HG03025 (cell line): ENCODE measurements at regions not wholly inside any gene's neighbourhood (a gene's known extent, or its start where the extent isn't known, plus 50 kb on each side); places are given as distances from the start of the nearest gene placed in this dataset.
"Not testable (repeated sequence)": the region's sequence is repeated elsewhere in the genome, so short reads cannot be mapped to it uniquely, and the experiment has no call there.

Source experiments
- ATAC-seq: cut with Tn5 transposase; IDR thresholded peaks from one replicate; pipeline ENCODE4 v1.9.1; 2021; ENCODE audit warnings: mild to moderate bottlenecking, moderate library complexity; ENCODE audit not compliant: unreplicated experiment, low FRiP score

- ATAC-seq: no peak
Measured at GRCh38 chr2:222013889-222014288, 284.9 kb downstream of the PAX3 start.

- no peak for ATAC-seq
Measured at GRCh38 chr2:222000326-222000725, 298.5 kb downstream of the PAX3 start.

- ATAC-seq: no peak
Measured at GRCh38 chr2:221999717-222000116, 299.1 kb downstream of the PAX3 start.

- no peak for ATAC-seq
Measured at GRCh38 chr2:221999166-221999565, 299.6 kb downstream of the PAX3 start.

GRCh38 chr2:221997683-221998082 lies 301.1 kb downstream of the PAX3 start:
- ATAC-seq: no peak

- no peak for ATAC-seq
Measured at GRCh38 chr2:221997100-221997499, 301.7 kb downstream of the PAX3 start.

- no peak for ATAC-seq
Measured at GRCh38 chr2:221994926-221995325, 303.9 kb downstream of the PAX3 start.

GRCh38 chr2:221984376-221984775 lies 314.4 kb downstream of the PAX3 start:
- not testable (repeated sequence) for ATAC-seq

GRCh38 chr2:221981912-221982470 lies 316.8 kb downstream of the PAX3 start:
- ATAC-seq: no peak

GRCh38 chr2:221975151-221975550 lies 323.6 kb downstream of the PAX3 start:
- ATAC-seq: no peak

GRCh38 chr2:221973902-221974301 lies 324.9 kb downstream of the PAX3 start:
- no peak for ATAC-seq

- ATAC-seq: no peak
Measured at GRCh38 chr2:221973502-221973901, 325.3 kb downstream of the PAX3 start.

GRCh38 chr2:221972813-221973478 lies 325.9 kb downstream of the PAX3 start:
- no peak for ATAC-seq

- ATAC-seq: no peak
Measured at GRCh38 chr2:221970389-221970788, 328.4 kb downstream of the PAX3 start.

GRCh38 chr2:221969830-221970144 lies 329.0 kb downstream of the PAX3 start:
- ATAC-seq: no peak

GRCh38 chr2:221969087-221969829 lies 329.5 kb downstream of the PAX3 start:
- no peak for ATAC-seq

GRCh38 chr2:221962186-221962585 lies 336.6 kb downstream of the PAX3 start:
- ATAC-seq: no peak

- ATAC-seq: no peak
Measured at GRCh38 chr2:221961561-221961960, 337.2 kb downstream of the PAX3 start.

- no peak for ATAC-seq
Measured at GRCh38 chr2:221958224-221958623, 340.6 kb downstream of the PAX3 start.

- no peak for ATAC-seq
Measured at GRCh38 chr2:221948076-221948475, 350.7 kb downstream of the PAX3 start.

- ATAC-seq: not testable (repeated sequence)
Measured at GRCh38 chr2:221944452-221944851, 354.3 kb downstream of the PAX3 start.
